ENCODE measurements at regions not wholly inside any gene's neighbourhood (a gene's known extent, or its start where the extent isn't known, plus 50 kb on each side); places are given as distances from the start of the nearest gene placed in this dataset.

DNA sequence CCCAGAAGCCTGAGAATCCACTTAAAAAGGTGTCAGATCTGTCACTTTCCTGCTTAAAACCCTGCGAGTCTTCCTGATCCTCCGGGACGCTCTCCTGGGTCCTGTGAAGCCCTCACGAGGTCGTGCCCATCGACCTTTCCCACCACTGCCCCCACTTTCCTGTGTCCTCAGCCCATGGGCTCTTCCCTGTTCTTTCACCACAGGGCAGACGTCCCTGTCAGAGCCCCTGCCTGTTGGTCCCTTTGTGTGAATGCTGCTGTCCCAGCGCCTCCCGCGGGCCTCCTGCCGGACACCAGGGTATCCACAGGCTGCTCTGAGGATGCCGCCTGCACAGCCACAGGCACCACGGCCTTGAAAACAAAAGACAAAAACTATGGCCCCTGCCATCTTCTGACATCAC is 125.6 kb downstream of the TMEM18 start:
- DNase-seq (ENCODE audit: low read depth, low spot score), result no peak

DNA sequence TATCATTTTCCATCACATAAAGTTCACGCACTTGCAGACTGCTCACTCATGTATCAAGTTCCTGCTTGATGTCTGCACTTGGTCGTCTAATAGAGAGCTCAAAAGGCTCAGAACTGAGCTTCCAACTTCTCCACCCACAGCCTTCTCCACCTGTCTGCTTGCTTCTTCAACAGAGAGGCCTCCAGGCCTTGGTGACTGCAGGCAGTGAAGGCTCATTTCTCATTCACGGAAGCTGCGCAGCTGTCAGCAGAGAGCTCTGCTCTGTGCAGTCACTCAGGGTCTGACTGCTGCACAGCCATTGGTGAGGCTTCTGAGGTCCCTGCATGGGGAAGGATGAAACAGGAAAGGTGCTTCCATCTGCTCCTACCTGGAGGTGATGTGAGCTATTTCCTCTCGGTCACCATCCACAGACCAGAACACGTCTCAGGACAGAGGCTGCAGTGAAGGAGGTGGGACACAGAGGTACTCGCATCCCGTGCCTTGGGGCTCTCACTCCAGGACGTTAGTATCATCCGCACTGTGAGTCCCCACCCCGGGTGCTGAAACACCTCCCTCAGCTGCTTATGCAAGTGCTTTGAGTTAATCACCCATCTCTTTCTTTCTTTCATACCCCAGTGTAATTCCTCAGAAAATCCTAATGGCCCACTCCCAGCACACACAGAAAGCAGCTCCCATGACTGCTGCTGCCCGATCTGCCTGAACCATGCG is 126.2 kb downstream of the TMEM18 start:
- no peak for DNase-seq (ENCODE audit: low read depth, low spot score)

DNA sequence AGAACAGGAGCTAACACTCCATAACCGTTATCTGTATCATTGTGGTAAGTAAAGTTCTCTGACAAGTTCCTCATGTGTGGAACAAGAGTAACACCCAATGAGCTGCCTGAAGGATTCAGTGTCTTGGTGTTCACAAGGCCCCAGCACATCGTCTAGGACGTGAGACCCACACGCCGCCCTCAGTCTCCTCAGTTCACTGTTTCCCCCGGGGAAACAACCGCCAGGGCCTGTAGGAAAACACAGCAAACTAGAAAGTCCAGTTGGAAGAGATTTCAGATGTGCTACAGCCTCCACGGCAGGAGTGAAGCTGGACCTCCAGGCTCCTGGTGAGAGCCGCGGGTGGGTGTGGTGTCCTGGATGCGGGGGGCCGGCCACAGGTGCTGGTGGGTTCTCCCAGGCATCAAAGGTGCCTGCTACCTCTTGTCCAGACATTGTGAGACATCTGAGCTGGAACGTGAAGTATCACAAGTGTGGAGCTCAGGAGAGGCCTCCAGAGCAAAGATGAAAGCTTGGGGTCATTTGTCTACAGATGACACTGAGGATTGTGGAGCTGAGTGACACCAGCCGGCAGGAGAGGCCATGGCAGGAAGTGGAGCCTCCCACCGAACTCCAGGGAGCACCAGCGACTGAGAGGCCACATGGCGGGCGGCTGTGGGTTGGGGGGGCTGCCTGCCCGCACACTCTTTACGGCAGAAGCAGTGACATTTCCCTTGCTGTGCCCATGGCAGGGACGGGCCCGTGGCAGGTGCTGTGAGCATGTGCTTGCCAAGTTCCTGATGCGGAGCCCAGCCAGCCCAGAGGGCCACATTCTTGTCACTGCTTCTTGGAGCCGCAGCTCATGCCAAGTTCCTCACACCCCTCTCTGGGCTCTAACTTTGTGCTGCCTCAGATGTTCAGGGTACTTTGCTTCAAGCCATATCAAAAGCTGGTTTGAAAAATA is 131.2 kb downstream of the TMEM18 start:
- no peak for DNase-seq (ENCODE audit: low read depth, low spot score)

- no peak for DNase-seq (ENCODE audit: low read depth, low spot score)
Observed at GRCh38 chr2:545228-545627, 132.0 kb downstream of the TMEM18 start.

GRCh38 chr2:538646-539045 is 138.6 kb downstream of the TMEM18 start:
- DNase-seq (ENCODE audit: low read depth, low spot score), result no peak

GRCh38 chr2:535222-535621 is 142.0 kb downstream of the TMEM18 start:
- DNase-seq (ENCODE audit: low read depth, low spot score), result no peak

DNA sequence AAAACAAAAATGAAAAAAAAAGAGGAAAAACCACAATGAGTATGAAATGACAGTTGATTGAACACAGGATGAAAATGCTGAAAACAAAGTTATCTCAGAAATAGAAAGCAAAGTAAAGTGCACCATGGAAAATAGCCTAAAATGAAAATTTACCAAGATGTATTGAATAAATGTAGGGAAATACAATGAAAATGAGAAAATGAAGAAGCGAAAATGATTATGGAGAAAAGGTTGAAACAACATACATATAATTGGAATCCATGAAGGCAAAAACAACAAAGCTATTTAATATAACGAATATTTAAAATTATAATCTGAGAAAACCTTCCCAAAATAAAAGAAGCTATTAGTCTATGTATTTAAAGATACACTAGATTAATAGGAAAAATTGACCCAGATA is 147.4 kb downstream of the TMEM18 start:
- no peak for DNase-seq (ENCODE audit: low read depth, low spot score)

DNA sequence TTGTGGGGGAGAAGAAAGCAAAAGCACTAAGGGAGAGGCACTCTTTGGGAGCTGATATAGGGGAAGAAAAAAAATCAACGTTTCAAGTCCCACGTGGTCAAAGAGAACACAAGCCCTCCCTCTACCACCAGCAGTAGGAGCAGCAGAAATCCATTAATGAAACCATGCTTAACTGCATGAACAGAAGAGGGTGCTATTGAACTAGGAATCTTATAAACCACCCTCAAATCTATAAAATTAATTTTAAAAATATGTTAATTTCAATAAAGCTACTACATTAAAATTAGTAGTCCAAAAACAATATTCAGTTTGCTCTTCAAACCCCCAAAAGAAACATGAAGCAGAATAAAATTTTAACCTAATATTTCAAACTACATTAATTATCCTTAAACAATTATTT is 147.8 kb downstream of the TMEM18 start:
- peak; percentile 37 for DNase-seq (ENCODE audit: low read depth, low spot score)

GRCh38 chr2:527581-527980 is 149.6 kb downstream of the TMEM18 start:
- DNase-seq (ENCODE audit: low read depth, low spot score), result no peak

GRCh38 chr2:526918-527317 is 150.3 kb downstream of the TMEM18 start:
- no peak for DNase-seq (ENCODE audit: low read depth, low spot score)

DNA sequence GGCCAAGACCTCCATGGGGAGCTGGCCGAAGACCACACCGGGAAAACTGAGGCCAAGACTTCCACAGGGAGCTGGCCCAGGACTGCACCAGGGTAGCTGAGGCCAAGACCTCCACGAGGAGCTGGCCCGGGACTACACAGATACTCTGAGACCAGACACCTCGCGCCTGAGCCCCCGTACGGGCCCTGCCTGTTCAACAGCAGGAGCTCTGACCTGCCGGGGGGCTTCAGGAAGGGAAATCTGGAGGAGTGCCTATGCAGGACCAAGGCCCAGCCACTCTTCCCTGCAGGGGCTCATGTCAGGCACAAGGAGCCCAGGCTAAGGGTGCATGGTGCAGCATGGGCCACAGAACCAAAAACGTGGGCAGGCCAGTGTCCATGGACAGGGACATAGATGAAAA is 151.6 kb downstream of the TMEM18 start:
- DNase-seq (ENCODE audit: low read depth, low spot score), result no peak

- no peak for DNase-seq (ENCODE audit: low read depth, low spot score)
Observed at GRCh38 chr2:525021-525420, 152.2 kb downstream of the TMEM18 start.

GRCh38 chr2:524442-524841 is 152.8 kb downstream of the TMEM18 start:
- peak; percentile 11 for DNase-seq (ENCODE audit: low read depth, low spot score)

DNA sequence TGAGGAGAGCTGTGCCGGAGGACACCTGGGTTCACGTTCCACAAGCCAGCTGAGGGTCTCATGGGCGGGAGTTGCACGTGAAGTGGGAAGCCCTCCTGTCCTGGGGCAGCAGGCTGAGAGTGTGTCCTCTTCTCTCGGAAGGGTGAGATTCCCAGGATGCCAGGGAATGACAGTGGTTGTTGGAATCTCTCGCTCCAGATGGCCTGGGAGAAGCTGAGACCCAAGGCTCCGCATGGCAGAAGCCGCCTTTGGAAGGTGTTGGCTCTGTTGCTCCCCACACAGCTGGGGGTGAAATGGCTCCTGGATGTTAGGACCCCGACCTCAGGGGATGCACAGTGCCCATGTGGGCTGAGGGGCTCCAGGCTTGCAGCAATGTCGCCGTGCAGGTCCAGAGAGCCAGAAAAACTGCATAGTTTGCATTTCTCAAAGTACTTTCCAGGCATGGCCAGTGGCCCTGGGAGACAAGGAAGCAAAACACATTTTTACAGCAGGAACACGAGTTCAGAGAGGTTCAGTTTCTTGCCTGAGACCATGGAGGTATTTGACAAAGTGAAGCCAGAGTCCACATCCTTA is 153.4 kb downstream of the TMEM18 start:
- no peak for DNase-seq (ENCODE audit: low read depth, low spot score)

- DNase-seq (ENCODE audit: low read depth, low spot score), result no peak
Observed at GRCh38 chr2:522776-523175, 154.4 kb downstream of the TMEM18 start.

DNA sequence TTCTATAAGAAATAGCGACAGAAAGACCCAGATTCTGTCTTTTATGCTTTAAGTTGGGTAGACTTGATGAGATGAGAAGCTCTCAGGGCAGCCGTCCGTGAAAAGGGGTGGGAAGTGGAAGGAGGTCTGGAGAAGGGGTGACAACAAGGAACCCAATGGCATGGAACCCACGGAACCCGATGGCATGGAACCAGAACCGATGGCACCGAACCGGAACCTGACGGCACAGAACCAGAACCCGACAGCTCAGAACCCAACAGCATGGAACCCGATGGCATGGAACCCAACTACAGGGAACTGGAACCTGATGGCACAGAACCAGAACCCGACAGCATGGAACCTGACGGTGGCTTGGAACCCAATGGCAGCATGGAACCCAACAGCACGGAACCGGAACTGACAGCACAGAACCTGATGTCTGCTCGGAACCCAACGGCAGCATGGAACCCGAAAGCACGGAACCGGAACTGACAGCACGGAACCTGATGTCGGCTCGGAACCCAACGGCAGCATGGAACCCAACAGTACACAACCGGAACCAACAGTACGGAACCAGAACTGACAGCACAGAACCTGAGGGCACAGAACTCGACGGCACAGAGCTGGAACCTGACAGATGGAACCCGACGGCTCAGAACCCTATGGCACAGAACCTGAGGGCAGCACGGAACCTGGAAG is 155.2 kb downstream of the TMEM18 start:
- no peak for DNase-seq (ENCODE audit: low read depth, low spot score)

GRCh38 chr2:520663-521340 is 156.4 kb downstream of the TMEM18 start:
- no peak for DNase-seq (ENCODE audit: low read depth, low spot score)

DNA sequence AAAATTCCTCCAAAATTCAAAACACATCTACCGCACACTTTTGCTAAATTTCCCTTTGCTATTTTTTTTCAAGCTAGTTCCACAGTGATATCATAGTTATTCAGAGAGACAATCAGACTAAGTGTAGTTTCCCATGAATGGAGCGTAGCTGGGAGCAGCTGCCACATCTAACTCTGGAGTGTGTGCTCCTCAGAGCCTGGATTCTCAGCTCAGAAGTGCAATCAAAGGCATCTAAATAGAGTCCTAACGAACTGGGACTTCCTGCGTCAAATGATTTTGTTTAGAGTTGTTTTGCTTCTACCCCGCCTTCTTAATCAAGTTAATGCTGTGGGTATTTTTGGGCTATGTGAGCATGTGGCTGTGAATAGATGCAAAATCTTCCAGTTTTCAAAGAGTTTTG is 160.3 kb downstream of the TMEM18 start:
- DNase-seq (ENCODE audit: low read depth, low spot score), result no peak

- DNase-seq (ENCODE audit: low read depth, low spot score), result no peak
Observed at GRCh38 chr2:516131-516530, 161.1 kb downstream of the TMEM18 start.

GRCh38 chr2:515441-516127 is 161.6 kb downstream of the TMEM18 start:
- DNase-seq (ENCODE audit: low read depth, low spot score), result no peak

Data from astrocyte of the hippocampus (primary cell).